ENCODE measurements at regions not wholly inside any gene's neighbourhood (a gene's known extent, or its start where the extent isn't known, plus 50 kb on each side); places are given as distances from the start of the nearest gene placed in this dataset.
"Not testable (repeated sequence)": the region's sequence is repeated elsewhere in the genome, so short reads cannot be mapped to it uniquely, and the experiment has no call there.

- DNase-seq (ENCODE audit: low read depth) = no peak
- TF ChIP-seq, protein P1, sequence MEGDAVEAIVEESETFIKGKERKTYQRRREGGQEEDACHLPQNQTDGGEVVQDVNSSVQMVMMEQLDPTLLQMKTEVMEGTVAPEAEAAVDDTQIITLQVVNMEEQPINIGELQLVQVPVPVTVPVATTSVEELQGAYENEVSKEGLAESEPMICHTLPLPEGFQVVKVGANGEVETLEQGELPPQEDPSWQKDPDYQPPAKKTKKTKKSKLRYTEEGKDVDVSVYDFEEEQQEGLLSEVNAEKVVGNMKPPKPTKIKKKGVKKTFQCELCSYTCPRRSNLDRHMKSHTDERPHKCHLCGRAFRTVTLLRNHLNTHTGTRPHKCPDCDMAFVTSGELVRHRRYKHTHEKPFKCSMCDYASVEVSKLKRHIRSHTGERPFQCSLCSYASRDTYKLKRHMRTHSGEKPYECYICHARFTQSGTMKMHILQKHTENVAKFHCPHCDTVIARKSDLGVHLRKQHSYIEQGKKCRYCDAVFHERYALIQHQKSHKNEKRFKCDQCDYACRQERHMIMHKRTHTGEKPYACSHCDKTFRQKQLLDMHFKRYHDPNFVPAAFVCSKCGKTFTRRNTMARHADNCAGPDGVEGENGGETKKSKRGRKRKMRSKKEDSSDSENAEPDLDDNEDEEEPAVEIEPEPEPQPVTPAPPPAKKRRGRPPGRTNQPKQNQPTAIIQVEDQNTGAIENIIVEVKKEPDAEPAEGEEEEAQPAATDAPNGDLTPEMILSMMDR (IDR thresholded peaks at IDR 0.05; ENCODE audit: low read depth, low read length, missing control alignments) = no peak
These were observed 194.9 kb downstream of the RAP2B start for GRCh38 chr3:153356908-153357307.

GRCh38 chr3:153357436-153357835 is 195.4 kb downstream of the RAP2B start:
- DNase-seq (ENCODE audit: low read depth) = no peak
- no peak overlapping the region for H3K4me3 ChIP-seq (ENCODE audit: low read depth, low read length)
- TF ChIP-seq, protein P1 (IDR thresholded peaks at IDR 0.05; ENCODE audit: low read depth, low read length, missing control alignments) = no peak

More at GRCh38 chr3:153356908-153357307, 194.9 kb downstream of the RAP2B start:
- no peak overlapping the region for H3K4me3 ChIP-seq (ENCODE audit: low read depth, low read length)

GRCh38 chr3:153369561-153370374 is 207.7 kb downstream of the RAP2B start:
- no peak overlapping the region for H3K4me3 ChIP-seq (ENCODE audit: low read depth, low read length)
- TF ChIP-seq, protein P1 (IDR thresholded peaks at IDR 0.05; ENCODE audit: low read depth, low read length, missing control alignments) = no peak
- DNase-seq (ENCODE audit: low read depth) = no peak

DNA sequence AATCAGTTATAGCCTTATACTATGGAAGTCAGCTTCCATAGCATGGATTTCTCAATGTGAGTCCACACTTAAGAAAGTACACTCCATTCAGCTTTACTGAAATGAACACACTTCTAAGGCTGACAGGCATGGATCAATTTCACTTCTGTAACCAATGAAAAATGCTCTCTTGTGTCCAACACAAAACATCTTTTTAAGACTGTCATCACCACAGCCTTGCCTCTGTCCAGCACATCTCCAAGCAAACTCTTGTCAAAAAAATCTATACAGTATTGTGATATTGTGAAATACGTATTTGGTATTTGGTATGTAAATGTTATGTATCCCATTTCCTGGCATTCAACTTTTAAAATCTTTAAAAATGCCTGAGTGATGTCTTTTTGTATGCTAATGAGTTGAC is 208.7 kb downstream of the RAP2B start:
- H3K4me3 ChIP-seq (ENCODE audit: low read depth, low read length) = no peak overlapping the region
- no peak for DNase-seq (ENCODE audit: low read depth)
- TF ChIP-seq, protein P1 (IDR thresholded peaks at IDR 0.05; ENCODE audit: low read depth, low read length, missing control alignments) = no peak

DNA sequence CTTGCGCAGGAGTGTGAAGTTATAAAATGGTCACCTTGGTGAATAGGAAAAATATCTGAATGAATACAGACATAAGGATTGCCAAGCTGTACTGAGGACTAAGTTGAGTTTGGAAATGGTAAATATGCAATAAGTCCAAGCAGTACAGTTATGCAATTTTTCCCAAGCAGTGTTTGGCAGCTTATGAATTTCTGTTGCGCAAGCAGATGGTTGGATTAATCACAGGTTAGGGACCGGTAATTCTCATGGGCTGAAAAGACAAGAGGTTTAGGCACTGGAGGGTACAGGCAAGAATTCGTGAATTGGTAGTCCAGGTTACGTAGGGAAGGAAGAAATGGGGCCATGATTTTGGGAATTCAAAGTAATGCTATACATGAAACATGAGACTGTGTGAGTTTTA is 210.3 kb downstream of the RAP2B start:
- TF ChIP-seq, protein P1 (IDR thresholded peaks at IDR 0.05; ENCODE audit: low read depth, low read length, missing control alignments) = no peak
- no peak overlapping the region for H3K4me3 ChIP-seq (ENCODE audit: low read depth, low read length)
- no peak for DNase-seq (ENCODE audit: low read depth)

- TF ChIP-seq, protein P1 (IDR thresholded peaks at IDR 0.05; ENCODE audit: low read depth, low read length, missing control alignments) = no peak
- no peak for DNase-seq (ENCODE audit: low read depth)
- no peak overlapping the region for H3K4me3 ChIP-seq (ENCODE audit: low read depth, low read length)
These were observed 211.6 kb downstream of the RAP2B start for GRCh38 chr3:153373606-153374005.

- not testable (repeated sequence) for H3K4me3 ChIP-seq (ENCODE audit: low read depth, low read length); DNase-seq (ENCODE audit: low read depth)
These were observed 216.3 kb downstream of the RAP2B start for GRCh38 chr3:153378366-153378765.
